Lung (tissue), 11 donors: ENCODE measurements at regions not wholly inside any gene's neighbourhood (a gene's known extent, or its start where the extent isn't known, plus 50 kb on each side); places are given as distances from the start of the nearest gene placed in this dataset.
A peak's percentile ranks its signal among the peaks of the same experiment; 100 is the strongest.

ENCODE experiments used
- ATAC-seq: fragments of 200-7000 bp; cut with Tn5 transposase; one replicate; pipeline ENCODE4 v1.9.1; 2020; ENCODE audit warnings: moderate number of reproducible peaks; ENCODE audit not compliant: insufficient read depth, low FRiP score
- DNase-seq, 3 donors: peaks; one replicate each; pipeline ENCODE4 v3.0.0-alpha.2; 2013 to 2017
- H3K27ac ChIP-seq, 2 donors: one replicate each; pipeline ENCODE4 v1.5.1; 2013; ENCODE audit warnings: mild to moderate bottlenecking in 2 of 2, moderate library complexity in 2 of 2, control low read depth in 1 of 2, inconsistent platforms in 1 of 2, low read depth in 1 of 2, low read length in 1 of 2
- H3K27me3 ChIP-seq, 3 donors: one replicate each; pipeline ENCODE4 v1.5.1; 2013; ENCODE audit warnings: low read length in 2 of 3; ENCODE audit not compliant: control insufficient read depth in 3 of 3, insufficient read depth in 3 of 3
- H3K36me3 ChIP-seq, 4 donors: one replicate each; pipeline ENCODE4 v1.5.1; 2013; ENCODE audit warnings: low read length in 4 of 4, mild to moderate bottlenecking in 1 of 4, moderate library complexity in 1 of 4; ENCODE audit not compliant: control insufficient read depth in 4 of 4, insufficient read depth in 4 of 4
- H3K4me1 ChIP-seq, 5 donors: one replicate each; pipeline ENCODE4 v1.5.1; 2013; ENCODE audit warnings: low read length in 5 of 5, mild to moderate bottlenecking in 2 of 5, moderate library complexity in 1 of 5; ENCODE audit not compliant: control insufficient read depth in 5 of 5, insufficient read depth in 5 of 5
- H3K4me3 ChIP-seq: one replicate; pipeline ENCODE4 v1.5.1; 2013; ENCODE audit warnings: mild to moderate bottlenecking, control low read depth, moderate library complexity
- H3K9ac ChIP-seq, 2 donors: one replicate each; pipeline ENCODE4 v1.5.1; 2013; ENCODE audit warnings: low read length in 2 of 2, control low read depth in 1 of 2; ENCODE audit not compliant: insufficient read depth in 1 of 2
- H3K9me3 ChIP-seq, 4 donors: one replicate each; pipeline ENCODE4 v1.5.1; 2013; ENCODE audit warnings: low read length in 3 of 4, mild to moderate bottlenecking in 1 of 4, moderate library complexity in 1 of 4; ENCODE audit not compliant: control insufficient read depth in 4 of 4, insufficient read depth in 3 of 4
- WGBS, 2 donors: extraction: QIAGEN DNeasy Blood & Tissue Kit; methylation state at CpG; one replicate each; pipeline ENCODE4 v1.1.7; 2013; 5-methylcytosine and 5-hydroxymethylcytosine counted together
- TF ChIP-seq, protein P1 (sequence below): IDR thresholded peaks from 2 replicates; pipeline ENCODE4 v1.5.1; 2012; ENCODE audit warnings: mild to moderate bottlenecking; ENCODE audit errors: control extremely low read depth, extremely low read depth
- donor health status: control.
- donor health status: control.
- donor health status: Bipolar disorder and iron deficiency.
- donor health status: healthy.
- donor health status: DM: yes; HTN: yes; CAD: no.

GRCh38 chr7:155994279-155994811, 182.1 kb upstream of the SHH start:
- no peak for ATAC-seq
- Histone ChIP-seq H3K27ac (no peak overlapping the region), H3K4me3 (no peak overlapping the region), H3K4me1 (peaks cover 0 to 5% (median 0%) of the 10 kb centered on the region in 5 donors), H3K9me3 (peaks cover 0 to 2% (median 0%) of the 10 kb centered on the region in 4 donors), H3K36me3 (no peaks in the 10 kb centered on the region), H3K27me3 (no peaks in the 10 kb centered on the region), H3K9ac (no peak overlapping the region)
- TF ChIP-seq, protein P1, sequence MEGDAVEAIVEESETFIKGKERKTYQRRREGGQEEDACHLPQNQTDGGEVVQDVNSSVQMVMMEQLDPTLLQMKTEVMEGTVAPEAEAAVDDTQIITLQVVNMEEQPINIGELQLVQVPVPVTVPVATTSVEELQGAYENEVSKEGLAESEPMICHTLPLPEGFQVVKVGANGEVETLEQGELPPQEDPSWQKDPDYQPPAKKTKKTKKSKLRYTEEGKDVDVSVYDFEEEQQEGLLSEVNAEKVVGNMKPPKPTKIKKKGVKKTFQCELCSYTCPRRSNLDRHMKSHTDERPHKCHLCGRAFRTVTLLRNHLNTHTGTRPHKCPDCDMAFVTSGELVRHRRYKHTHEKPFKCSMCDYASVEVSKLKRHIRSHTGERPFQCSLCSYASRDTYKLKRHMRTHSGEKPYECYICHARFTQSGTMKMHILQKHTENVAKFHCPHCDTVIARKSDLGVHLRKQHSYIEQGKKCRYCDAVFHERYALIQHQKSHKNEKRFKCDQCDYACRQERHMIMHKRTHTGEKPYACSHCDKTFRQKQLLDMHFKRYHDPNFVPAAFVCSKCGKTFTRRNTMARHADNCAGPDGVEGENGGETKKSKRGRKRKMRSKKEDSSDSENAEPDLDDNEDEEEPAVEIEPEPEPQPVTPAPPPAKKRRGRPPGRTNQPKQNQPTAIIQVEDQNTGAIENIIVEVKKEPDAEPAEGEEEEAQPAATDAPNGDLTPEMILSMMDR: no peak
- WGBS, 2 donors: 74 to 80% methylated on average over 6 of the region's 6 CpGs
- peak in 1 of 3 donors; percentile 7 for DNase-seq

DNA sequence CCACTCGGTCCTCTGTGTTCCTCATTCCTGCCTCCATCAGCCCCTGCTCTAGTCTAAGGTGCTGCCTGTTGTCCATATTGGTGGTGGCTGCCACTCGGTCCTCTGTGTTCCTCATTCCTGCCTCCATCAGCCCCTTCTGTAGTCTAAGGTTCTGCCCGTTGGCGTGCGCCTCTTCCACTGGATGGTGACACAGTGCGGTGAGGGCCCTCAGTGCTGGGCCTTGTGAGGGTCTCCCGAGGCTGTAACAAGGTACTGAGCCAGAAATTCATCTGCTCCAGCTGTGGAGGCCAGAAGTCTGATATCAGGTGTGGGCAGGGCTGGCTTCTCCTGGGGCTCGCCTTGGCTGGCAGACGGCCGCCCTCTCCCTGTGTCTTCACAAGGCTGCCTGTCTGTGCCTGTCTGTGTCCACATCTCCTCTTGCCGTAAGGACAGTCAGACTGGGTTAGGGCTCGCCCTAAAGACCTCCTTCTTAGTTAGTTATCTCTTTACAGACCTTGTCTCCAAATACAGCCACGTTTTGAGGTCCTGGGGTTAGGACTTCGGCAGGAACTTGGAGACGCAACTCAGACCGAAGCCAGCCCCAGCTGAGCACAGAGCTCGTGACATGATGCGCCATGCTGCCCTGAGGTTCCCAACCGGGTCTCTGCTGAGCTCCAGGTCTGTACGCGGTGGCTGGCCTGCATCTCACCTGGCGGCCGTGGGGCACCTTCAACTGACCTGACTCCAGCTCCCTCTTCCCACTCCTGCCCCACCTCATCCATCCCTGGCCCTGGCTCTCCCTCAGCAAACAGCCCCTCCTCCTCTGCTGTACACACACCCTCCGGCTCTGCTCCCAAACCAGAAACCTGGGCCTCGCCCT, 181.4 kb upstream of the SHH start:
- Histone ChIP-seq H3K27me3 (no peaks in the 10 kb centered on the region), H3K9me3 (peaks cover 0 to 2% (median 0%) of the 10 kb centered on the region in 4 donors), H3K9ac (no peak overlapping the region), H3K27ac (no peak overlapping the region), H3K4me1 (peaks cover 0 to 5% (median 0%) of the 10 kb centered on the region in 5 donors), H3K4me3 (no peak overlapping the region), H3K36me3 (no peaks in the 10 kb centered on the region)
- WGBS, 2 donors: 84 to 87% methylated on average over 25 of the region's 25 CpGs
- TF ChIP-seq, protein P1: no peak
- DNase-seq: peak in 1 of 3 donors; percentile 9
- ATAC-seq: no peak

GRCh38 chr7:155992974-155993373, 180.7 kb upstream of the SHH start:
- H3K9ac ChIP-seq: no peak overlapping the region
- H3K27ac ChIP-seq: no peak overlapping the region
- H3K9me3 ChIP-seq: peaks cover 0 to 2% (median 0%) of the 10 kb centered on the region in 4 donors
- H3K36me3 ChIP-seq: no peaks in the 10 kb centered on the region
- no peaks in the 10 kb centered on the region for H3K27me3 ChIP-seq
- ATAC-seq (no peak), DNase-seq (peak in 1 of 3 donors; percentile 7)
- no peak overlapping the region for H3K4me3 ChIP-seq
- WGBS, 2 donors: 91 to 93% methylated on average over 9 of the region's 9 CpGs
- TF ChIP-seq, protein P1: no peak
- H3K4me1 ChIP-seq: peaks cover 0 to 5% (median 0%) of the 10 kb centered on the region in 5 donors
